ENCODE measurements at regions not wholly inside any gene's neighbourhood (a gene's known extent, or its start where the extent isn't known, plus 50 kb on each side); places are given as distances from the start of the nearest gene placed in this dataset.

DNA sequence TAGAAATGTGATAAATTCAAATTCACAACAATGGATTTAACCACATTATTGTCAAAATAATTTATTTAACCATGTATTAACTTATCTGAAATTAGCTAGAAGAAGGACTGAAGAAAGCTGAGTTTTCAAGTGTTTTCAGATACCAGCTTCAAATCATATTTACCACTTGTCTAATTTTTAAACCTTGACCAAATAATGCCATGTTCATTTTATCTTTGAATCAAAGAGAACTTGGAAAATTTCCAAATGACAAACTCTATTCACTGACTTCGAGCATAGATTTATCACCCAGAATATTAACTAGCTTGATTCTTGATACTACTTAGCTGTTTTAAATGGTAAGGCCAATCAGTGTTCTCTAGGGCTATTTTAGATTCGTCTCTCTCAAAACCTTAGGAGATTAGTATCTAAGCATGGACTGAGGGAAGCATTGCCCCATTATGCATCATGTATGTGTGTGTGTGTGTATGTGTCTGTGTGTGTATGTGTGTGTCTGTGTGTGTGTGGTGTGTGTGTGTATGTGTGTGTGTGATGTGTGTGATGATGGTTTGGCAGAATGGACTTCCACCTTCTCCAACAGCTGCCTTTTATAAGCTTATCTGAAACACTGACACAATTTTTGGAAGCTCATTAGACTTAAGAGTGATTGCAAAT, 667.5 kb upstream of the FANCL start:
- DNase-seq (ENCODE audit: low spot score), result no peak

DNA sequence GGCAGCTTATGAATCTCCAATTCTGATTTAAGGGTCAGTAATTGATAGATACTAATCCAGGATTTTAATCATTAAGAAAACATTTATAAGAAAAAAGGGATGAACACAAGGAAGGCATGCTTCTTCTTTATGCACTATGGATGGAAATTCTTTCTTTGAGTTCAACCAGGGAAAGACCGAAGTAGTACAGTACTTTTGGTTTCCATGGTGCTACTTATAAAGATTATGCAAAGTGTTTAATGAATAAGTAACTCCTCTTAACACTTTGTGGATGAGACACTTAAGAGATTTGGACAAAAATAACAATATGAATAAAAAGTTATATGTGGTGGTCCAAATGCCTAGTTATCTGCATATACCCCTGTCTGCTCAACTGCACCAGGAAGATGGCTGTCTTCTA, 666.5 kb upstream of the FANCL start:
- DNase-seq (ENCODE audit: low spot score), result no peak

GRCh38 chr2:58906081-58906645, 665.0 kb upstream of the FANCL start:
- DNase-seq (ENCODE audit: low spot score), result no peak

DNA sequence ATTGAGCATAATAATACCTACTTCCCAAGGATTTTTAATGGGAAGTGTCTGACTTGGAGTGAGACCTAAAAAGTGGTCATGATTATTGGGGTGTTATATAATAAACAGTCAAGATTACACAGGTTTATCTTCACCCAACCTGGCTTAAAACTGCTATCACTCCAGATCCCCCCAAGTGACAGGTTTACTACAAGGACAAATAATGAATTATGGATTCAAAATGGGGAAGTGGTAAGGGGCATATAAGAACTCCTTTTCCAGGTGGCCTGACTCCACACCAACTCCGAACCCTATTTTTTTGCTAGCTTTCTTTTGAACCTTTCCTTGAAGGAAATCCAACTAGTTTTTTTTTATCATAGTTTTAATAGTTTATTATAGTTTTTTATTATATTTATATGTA, 663.0 kb upstream of the FANCL start:
- DNase-seq (ENCODE audit: low spot score), result no peak

- no peak for DNase-seq (ENCODE audit: low spot score)
These were observed 662.3 kb upstream of the FANCL start for GRCh38 chr2:58903427-58903826.

DNA sequence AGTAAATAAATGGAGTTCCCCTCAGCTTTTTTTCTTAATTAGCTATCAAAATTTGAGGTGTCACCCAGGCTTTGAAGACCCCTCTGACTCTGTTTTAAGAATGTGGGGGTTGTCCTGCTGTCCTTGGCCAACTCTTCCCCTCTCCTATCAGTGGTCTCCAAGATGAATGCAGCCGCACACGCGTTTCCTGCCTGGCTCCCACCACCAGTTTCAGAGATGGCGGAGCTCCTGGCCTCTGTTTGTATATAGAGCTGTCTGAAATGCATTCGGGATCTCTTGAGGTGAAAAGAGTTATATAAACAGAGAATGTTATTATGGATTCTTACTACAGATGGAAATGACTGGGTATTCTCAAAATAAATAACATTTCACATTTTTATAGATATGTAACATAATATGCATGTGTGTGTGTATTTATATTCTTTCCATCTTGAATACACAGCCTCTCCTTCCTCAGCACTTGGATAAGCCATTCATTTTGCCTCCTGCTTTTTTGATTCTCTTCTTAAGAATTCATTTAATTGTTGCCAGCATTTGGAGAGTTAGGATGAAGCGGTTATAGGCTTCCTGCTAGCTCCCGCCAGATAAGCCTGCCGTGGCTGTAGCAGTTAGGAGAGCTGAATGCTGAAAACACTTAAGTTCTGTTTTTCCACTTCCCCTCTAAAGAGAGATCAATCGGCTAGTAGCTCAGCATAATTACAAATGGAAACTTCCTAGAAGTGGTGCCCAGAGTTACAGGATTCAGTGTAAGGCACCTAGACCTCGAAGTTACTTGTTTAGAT, 659.3 kb upstream of the FANCL start:
- no peak for DNase-seq (ENCODE audit: low spot score)

DNA sequence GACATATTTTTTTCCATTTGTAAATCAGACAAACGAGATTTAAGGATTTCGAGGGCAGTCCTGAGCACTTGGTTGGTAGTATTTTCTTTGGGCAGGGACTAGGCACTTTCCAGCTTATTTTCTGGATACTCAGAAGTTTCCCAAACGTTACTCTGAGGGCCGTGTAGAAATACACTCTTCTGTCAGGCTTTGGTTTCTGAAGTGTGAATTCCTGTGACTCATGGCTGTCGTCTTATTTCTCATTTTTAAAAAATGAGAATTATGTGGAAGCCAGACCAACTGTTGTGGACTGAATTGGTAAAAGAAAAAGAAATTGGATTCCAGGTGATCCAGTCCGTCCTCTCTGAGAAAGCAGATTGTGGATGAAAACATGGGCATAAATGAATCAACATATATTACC, 658.6 kb upstream of the FANCL start:
- DNase-seq (ENCODE audit: low spot score), result peak; percentile 15

DNA sequence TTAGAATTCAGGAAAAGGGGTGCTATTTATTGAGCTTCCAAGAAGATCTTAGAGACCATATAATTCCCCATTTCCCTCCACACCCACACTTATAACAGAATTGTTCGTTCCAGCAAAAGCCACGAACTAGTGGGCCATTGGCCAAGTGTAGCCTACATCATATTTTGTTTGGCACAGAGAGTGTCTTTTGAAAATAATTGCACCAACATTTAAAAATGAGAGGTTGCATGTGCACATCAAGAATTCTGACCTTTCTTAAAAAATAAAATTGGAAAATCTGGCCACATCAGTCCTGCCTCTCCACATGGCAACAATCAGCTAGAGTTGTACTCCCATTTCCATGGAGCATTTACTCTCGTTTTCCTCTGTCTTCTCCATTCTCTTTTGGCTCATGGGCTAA, 655.5 kb upstream of the FANCL start:
- DNase-seq (ENCODE audit: low spot score), result no peak

- no peak for DNase-seq (ENCODE audit: low spot score)
These were observed 654.7 kb upstream of the FANCL start for GRCh38 chr2:58895857-58896256.

GRCh38 chr2:58893656-58894351, 652.7 kb upstream of the FANCL start:
- no peak for DNase-seq (ENCODE audit: low spot score)

- DNase-seq (ENCODE audit: low spot score), result no peak
These were observed 650.8 kb upstream of the FANCL start for GRCh38 chr2:58891828-58892377.

DNA sequence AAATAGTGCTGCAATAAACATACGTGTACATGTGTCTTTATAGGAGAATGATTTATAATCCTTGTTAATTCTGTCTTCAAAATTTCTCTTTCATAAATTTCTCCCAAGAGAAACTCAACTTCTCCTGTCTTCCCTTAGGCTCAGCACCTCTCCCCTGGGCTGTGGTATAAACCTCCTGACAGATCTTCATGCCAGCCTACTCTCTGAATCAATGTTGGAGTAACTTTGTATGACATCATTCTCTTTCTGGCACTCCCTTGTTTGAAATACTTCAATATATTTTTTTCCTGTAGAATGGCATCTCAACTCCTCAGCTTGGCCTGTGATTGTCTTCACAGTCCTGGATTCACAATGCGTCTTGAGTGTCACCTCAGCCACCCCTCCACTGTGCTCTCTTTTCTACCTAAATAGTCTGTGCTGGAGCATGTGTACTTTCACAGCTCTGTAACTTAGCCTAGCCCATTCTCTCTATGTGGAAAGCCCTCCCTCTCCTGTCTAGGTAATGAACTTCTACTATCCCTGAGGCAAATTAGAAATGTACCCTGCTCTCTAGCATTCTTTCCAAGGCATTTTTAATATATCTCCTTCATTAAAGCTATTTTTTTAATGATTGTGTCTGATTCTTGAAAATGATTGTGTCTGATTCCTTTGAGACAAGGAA, 649.9 kb upstream of the FANCL start:
- DNase-seq (ENCODE audit: low spot score), result no peak

DNA sequence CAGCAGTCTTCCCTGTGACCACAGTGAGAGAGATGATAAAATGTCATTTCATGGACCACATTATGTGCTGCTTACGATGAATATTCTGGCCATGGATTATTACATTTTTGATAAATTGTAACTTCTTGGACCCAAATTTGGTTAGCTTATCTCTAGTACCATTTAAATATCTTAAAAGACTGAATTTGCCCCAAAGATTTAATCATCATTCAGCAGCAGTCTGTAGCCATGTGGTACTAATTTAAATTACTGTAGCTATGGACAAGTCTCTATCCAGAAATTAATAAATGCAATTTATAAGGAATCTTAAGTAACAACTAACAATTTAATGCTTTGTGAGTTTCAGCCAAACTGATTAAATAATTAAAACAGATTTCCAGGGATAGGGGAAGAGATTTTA, 644.9 kb upstream of the FANCL start:
- no peak for DNase-seq (ENCODE audit: low spot score)

DNA sequence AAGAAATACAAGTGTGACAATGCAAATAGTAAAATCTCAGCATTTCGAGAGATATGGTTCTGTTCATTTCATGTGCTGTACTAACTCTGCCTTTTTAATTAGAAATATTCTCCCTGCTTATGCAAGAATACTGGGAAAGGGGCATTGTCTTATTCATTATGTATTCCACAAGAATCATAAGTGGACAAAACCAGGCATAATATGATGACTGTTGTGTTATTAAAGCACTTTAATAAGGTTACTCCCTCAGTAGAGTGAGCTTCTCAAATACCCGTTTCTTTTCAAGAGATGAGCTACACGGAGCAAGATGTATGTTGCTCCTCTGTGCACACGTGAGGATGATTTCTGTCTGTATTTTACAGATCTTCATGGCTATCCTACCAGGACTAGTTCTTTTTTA, 638.7 kb upstream of the FANCL start:
- no peak for DNase-seq (ENCODE audit: low spot score)

- no peak for DNase-seq (ENCODE audit: low spot score)
These were observed 637.7 kb upstream of the FANCL start for GRCh38 chr2:58878778-58879177.

- no peak for DNase-seq (ENCODE audit: low spot score)
These were observed 635.0 kb upstream of the FANCL start for GRCh38 chr2:58876126-58876525.

- no peak for DNase-seq (ENCODE audit: low spot score)
These were observed 634.3 kb upstream of the FANCL start for GRCh38 chr2:58875436-58875835.

GRCh38 chr2:58871469-58872142, 630.5 kb upstream of the FANCL start:
- no peak for DNase-seq (ENCODE audit: low spot score)

- DNase-seq (ENCODE audit: low spot score), result no peak
These were observed 629.6 kb upstream of the FANCL start for GRCh38 chr2:58870704-58871103.

DNA sequence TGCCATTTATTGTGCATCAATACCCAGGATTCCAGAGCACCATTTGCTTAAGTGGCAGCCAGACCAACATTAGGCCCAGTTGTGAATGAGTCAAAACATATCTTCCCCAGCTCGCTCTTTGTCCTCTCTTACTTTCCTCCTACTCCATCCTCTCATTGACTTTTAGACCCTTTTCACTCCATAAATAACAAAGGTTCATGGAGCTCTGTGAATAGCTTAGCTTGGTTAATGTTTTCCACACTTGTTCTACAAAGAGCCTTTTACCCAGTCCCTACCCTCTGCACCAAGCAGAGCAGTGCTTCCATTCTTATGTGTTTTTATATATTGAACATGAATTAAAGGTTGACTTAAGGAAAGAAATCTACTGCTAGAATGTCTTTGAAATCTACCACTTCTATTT, 625.8 kb upstream of the FANCL start:
- no peak for DNase-seq (ENCODE audit: low spot score)

DNA sequence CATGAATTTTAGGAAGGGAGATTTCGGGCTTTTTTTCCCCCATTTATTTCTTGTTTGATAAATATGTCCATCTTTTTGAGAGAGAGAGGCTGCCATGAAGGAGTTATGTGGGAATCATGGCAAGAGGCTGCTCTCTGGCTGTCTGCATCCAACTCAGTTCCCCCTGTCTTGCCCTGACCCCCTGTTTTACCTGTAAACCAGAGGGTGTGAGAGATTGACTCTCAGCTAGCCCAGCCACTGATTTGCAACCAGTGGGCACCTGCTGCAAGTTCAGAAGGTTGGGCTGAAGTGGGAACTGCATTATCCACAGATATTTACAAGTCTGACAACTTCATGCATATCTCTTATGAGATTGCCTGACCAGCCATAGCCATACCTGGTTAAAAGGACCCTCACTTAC, 625.4 kb upstream of the FANCL start:
- no peak for DNase-seq (ENCODE audit: low spot score)

DNA sequence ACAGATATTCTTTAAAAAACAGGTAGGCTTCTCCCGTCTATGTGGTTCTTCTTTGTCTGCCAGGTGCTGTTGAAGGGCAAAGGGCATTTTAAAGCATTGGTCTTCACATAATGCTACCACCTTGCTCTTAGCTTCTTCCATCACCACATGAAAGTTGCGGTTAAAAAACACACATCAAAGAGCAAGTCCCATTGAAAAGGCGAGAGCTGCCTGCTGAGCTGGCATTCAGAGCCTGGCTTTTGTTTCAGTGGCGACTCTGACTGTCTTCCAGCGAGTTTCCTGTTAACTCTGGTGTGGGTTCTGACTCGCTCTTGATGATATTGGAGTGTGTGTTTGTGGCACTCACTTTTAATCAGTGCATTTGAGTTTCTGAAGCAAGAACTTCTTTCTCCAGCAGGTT, 624.9 kb upstream of the FANCL start:
- DNase-seq (ENCODE audit: low spot score), result no peak

All from AG08395 (cell line).